K562 (cell line): ENCODE measurements at regions not wholly inside any gene's neighbourhood (a gene's known extent, or its start where the extent isn't known, plus 50 kb on each side); places are given as distances from the start of the nearest gene placed in this dataset.

Source experiments
- ATAC-seq: fragments of 200-7000 bp; cut with Tn5 transposase; 3 replicates; pipeline ENCODE4 v1.9.1; 2020; ENCODE audit warnings: moderate library complexity
- BruUV-seq: library from RNA; stranded (reverse); fragments of 400-500 nt; replicated peaks from 2 replicates; lab custom pipeline; 2021; lab: Mats Ljungman, UMichigan
- CTCF ChIA-PET: fragments of 300-600 bp; formaldehyde crosslinking; extraction: SDS; loops from one replicate; lab custom pipeline; 2021; ENCODE audit warnings: low intra/inter-chr PET ratio; lab: Yijun Ruan, JAX
- POLR2A ChIA-PET: fragments of 300-600, 350-650 bp; sonication (Branson Sonifier 250); formaldehyde crosslinking; extraction: SDS; loops from one replicate; lab custom pipeline; 2021; ENCODE audit warnings: antibody characterized with exemption, inconsistent platforms; lab: Yijun Ruan, JAX
- DNase-seq, 4 experiments: peaks; one replicate each; pipeline versions ENCODE4 v3.0.0 to v3.0.0-alpha.2; 2011 to 2018; ENCODE audit warnings: low spot score in 3 of 4, mixed read lengths in 3 of 4; ENCODE audit errors: extremely low read depth in 1 of 4
- FAIRE-seq: peaks from 2 replicates; lab custom pipeline; 2011; peaks lifted over from hg19 to GRCh38; lab: Jason Lieb, UNC
- H2AFZ ChIP-seq: 2 replicates; pipeline ENCODE4 v1.6.0; 2011; ENCODE audit warnings: low read depth, low read length, control low read depth, inconsistent platforms
- H3K27ac ChIP-seq: fragments of 200-600 bp; 3 replicates; pipeline ENCODE4 v1.8.0; 2011; ENCODE audit warnings: low read depth, mild to moderate bottlenecking, control low read depth, inconsistent platforms, low read length, moderate library complexity, mixed read lengths; ENCODE audit errors: extremely low read depth
- H3K27me3 ChIP-seq, 2 experiments: fragments of 300-600 bp in 1 of 2; 2 replicates in 1 of 2; 3 replicates in 1 of 2; pipeline versions ENCODE4 v1.6.0 to v1.8.0; 2011; ENCODE audit warnings: inconsistent platforms in 2 of 2, low read length in 2 of 2, mild to moderate bottlenecking in 1 of 2, mixed read lengths in 1 of 2, moderate library complexity in 1 of 2; ENCODE audit not compliant: control insufficient read depth in 2 of 2, insufficient read depth in 2 of 2
- H3K36me3 ChIP-seq: fragments of 300-600 bp; 3 replicates; pipeline ENCODE4 v1.8.0; 2011; ENCODE audit warnings: mild to moderate bottlenecking, low read length, inconsistent platforms; ENCODE audit not compliant: control insufficient read depth, insufficient read depth
- H3K4me1 ChIP-seq, 2 experiments: fragments of 200-600 bp in 1 of 2; replicated peaks in 1 of 2; 2 replicates in 1 of 2; 3 replicates in 1 of 2; pipeline versions ENCODE4 v1.5.1 to v1.8.0; 2011; ENCODE audit warnings: inconsistent platforms in 2 of 2, low read length in 2 of 2, mild to moderate bottlenecking in 1 of 2, mixed read lengths in 1 of 2, moderate library complexity in 1 of 2; ENCODE audit not compliant: control insufficient read depth in 2 of 2, insufficient read depth in 2 of 2
- H3K4me2 ChIP-seq: 2 replicates; pipeline ENCODE4 v1.6.1; 2011; ENCODE audit warnings: low read length, control low read depth, inconsistent platforms, mixed read lengths; ENCODE audit not compliant: insufficient read depth
- H3K4me3 ChIP-seq: fragments of 200-600 bp; sonication (generic), shearing (Covaris generic); 2 replicates; pipeline ENCODE4 v1.5.1; 2016; ENCODE audit warnings: control low read depth, inconsistent platforms
- H3K79me2 ChIP-seq: fragments of 200-600 bp; 3 replicates; pipeline ENCODE4 v1.8.0; 2011; ENCODE audit warnings: low read length, inconsistent platforms; ENCODE audit not compliant: control insufficient read depth, insufficient read depth
- H3K9ac ChIP-seq, 2 experiments: 2 replicates each; pipeline versions ENCODE4 v1.6.0 to v1.6.1; 2011; ENCODE audit warnings: low read depth in 2 of 2, low read length in 2 of 2, control low read depth in 1 of 2, inconsistent platforms in 1 of 2, mild to moderate bottlenecking in 1 of 2, mixed read lengths in 1 of 2; ENCODE audit not compliant: insufficient read depth in 1 of 2
- H3K9me1 ChIP-seq: one replicate; pipeline ENCODE4 v1.6.0; 2011; ENCODE audit warnings: inconsistent platforms, mild to moderate bottlenecking, low read length, moderate library complexity; ENCODE audit not compliant: control insufficient read depth, insufficient read depth
- H3K9me3 ChIP-seq: replicated peaks from 2 replicates; pipeline ENCODE4 v1.5.1; 2011; ENCODE audit warnings: low read depth, low read length, inconsistent platforms; ENCODE audit not compliant: control insufficient read depth, insufficient read depth
- H4K20me1 ChIP-seq: replicated peaks from 2 replicates; pipeline ENCODE4 v1.6.1; 2011; ENCODE audit warnings: low read length, inconsistent platforms, mixed read lengths; ENCODE audit not compliant: control insufficient read depth, insufficient read depth
- BDP1 ChIP-seq: IDR thresholded peaks from 3 replicates; pipeline ENCODE4 v1.6.1; 2011; ENCODE audit not compliant: insufficient read length, insufficient read depth
- EHMT2 ChIP-seq: fragments of 450-650 bp; IDR thresholded peaks from 2 replicates; pipeline ENCODE4 v1.6.1; 2018; ENCODE audit warnings: antibody characterized with exemption
- HNRNPUL1 ChIP-seq: fragments of 200-400 bp; formaldehyde crosslinking; IDR thresholded peaks from 2 replicates; pipeline ENCODE4 v1.6.1; 2017; ENCODE audit warnings: low read length
- MCM5 ChIP-seq: fragments of 450-650 bp; IDR thresholded peaks from 2 replicates; pipeline ENCODE4 v1.6.1; 2016; ENCODE audit warnings: low read depth
- MLLT1 ChIP-seq, 2 experiments: fragments of 450-650 bp; IDR thresholded peaks; 2 replicates each; pipeline ENCODE4 v1.6.1; 2016
- POLR2B ChIP-seq: fragments of 450-650 bp; IDR thresholded peaks from 2 replicates; pipeline ENCODE4 v1.6.1; 2018; ENCODE audit warnings: low read depth; ENCODE audit not compliant: partially characterized antibody
- RFX1 ChIP-seq: fragments of 450-650 bp; IDR thresholded peaks from 2 replicates; pipeline ENCODE4 v1.6.1; 2016; ENCODE audit warnings: mild to moderate bottlenecking, moderate library complexity
- USF2 ChIP-seq: sonication (generic); formaldehyde crosslinking; IDR thresholded peaks from 2 replicates; pipeline ENCODE4 v1.5.0; 2020; ENCODE audit warnings: missing genetic modification reagents
- ZZZ3 ChIP-seq: fragments of 450-650 bp; IDR thresholded peaks from 2 replicates; pipeline ENCODE4 v1.6.1; 2016; ENCODE audit warnings: antibody characterized with exemption, mild to moderate bottlenecking, moderate library complexity
- WGBS: fragments of 100-300 bp; shearing (Covaris generic); methylation state at CpG from one replicate; pipeline ENCODE4 v1.1.6; 2016; ENCODE audit warnings: low coverage, mixed read lengths; ENCODE audit not compliant: insufficient coverage; ENCODE audit errors: missing lambda C conversion rate; 5-methylcytosine and 5-hydroxymethylcytosine counted together
- in situ Hi-C: fragments of 300-500 bp; cut with MboI; formaldehyde crosslinking; loops from 4 replicates; pipeline ENCODE4 v1.15.0; 2018; ENCODE audit warnings: inconsistent platforms, mixed read lengths
- intact Hi-C: fragments of 100-400 bp; cut with micrococcal nuclease; formaldehyde crosslinking; loops from 2 replicates; pipeline ENCODE4 v1.14.2; 2022

DNA sequence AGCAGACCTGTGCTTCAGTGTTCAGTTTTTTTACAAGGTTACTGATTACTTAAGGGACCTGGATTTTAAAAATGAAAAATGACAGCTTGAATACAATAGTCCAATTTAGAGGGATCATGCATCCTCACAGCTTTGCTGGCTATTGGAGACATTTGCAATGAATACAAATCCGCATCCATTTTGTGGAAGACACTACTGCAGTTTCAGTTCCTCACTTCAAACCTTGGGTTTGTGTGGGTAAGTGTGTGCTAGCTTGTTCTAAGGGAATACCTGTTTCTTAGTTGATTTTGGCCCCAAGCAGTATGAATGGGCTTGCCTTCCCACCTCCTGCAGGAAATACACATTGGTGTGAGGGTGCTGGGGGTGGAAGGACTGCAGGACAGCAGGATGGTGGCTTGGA lies 222.4 kb downstream of the OLFM4 start:
- Histone ChIP-seq H3K4me3 (no peak overlapping the region), H3K4me2 (no peak overlapping the region), H3K4me1 (no peaks in the 10 kb centered on the region), H3K27ac (no peak overlapping the region), H3K27me3 (no peaks in the 10 kb centered on the region), H3K9ac (no peak overlapping the region), H3K9me1 (no peaks in the 10 kb centered on the region), H3K36me3 (no peaks in the 10 kb centered on the region), H4K20me1 (no peaks in the 10 kb centered on the region), H3K79me2 (no peaks in the 10 kb centered on the region), H3K9me3 (no peaks in the 10 kb centered on the region), H2AFZ (no peak overlapping the region)
- BruUV-seq: no TSS peak
- ATAC-seq (no peak), DNase-seq (no peak), FAIRE-seq (no peak)
- CTCF ChIA-PET: interaction anchor here (1.1 kb wide), 1 partner anchor 1995 kb away, joined by 3 read pairs; no protein-coding TSS in a partner anchor
- TF ChIP-seq POLR2B: no peak
- no peak for TF ChIP-seq BDP1
- POLR2A ChIA-PET: no interaction called here
- in situ Hi-C loops: no loop called here
- intact Hi-C loops: no loop called here
- 0% methylated on average over 1 of the region's 1 CpG for WGBS

DNA sequence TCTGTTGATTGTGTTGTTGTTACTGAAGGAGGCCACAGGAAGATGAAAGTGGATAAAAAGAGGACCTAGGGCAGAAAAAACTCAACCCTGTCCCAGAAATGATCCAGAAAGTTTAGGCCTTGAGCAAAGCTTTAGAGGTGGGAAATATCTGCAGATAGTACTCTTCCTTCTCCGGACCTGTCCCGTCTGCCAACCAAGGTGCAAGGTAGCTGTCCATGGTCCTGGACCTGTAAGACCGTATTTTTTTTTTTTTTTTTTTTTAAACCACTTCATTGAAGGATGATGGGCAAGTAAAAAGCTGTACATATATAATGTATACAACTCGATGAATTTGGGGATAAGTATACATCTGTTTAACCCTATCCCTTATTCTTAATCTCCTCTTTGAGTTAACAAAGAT lies 225.9 kb downstream of the OLFM4 start:
- Histone ChIP-seq H2AFZ (no peak overlapping the region), H3K9me3 (no peaks in the 10 kb centered on the region), H3K9ac (no peak overlapping the region), H3K27me3 (no peaks in the 10 kb centered on the region), H3K9me1 (no peaks in the 10 kb centered on the region), H3K4me1 (no peaks in the 10 kb centered on the region), H4K20me1 (no peaks in the 10 kb centered on the region), H3K27ac (no peak overlapping the region), H3K4me3 (no peak overlapping the region), H3K4me2 (no peak overlapping the region), H3K79me2 (no peaks in the 10 kb centered on the region), H3K36me3 (no peaks in the 10 kb centered on the region)
- BruUV-seq: no TSS peak
- intact Hi-C loops: no loop called here
- DNase-seq (peak in 3 of 4 experiments; percentile 3 to 9 (median 4)), FAIRE-seq (no peak), ATAC-seq (no peak)
- ChIA-PET CTCF (no interaction called here), POLR2A (no interaction called here)
- WGBS: 0% methylated on average over 4 of the region's 4 CpGs
- in situ Hi-C loops: no loop called here
- TF ChIP-seq MCM5: no peak
- TF ChIP-seq EHMT2: peak; percentile 59
- TF ChIP-seq USF2: no peak
- TF ChIP-seq MLLT1 (IDR thresholded peaks at IDR 0.05): no peak
- TF ChIP-seq HNRNPUL1: no peak
- TF ChIP-seq ZZZ3: no peak
- no peak for TF ChIP-seq RFX1
